HEK293 (cell line): ENCODE measurements at regions not wholly inside any gene's neighbourhood (a gene's known extent, or its start where the extent isn't known, plus 50 kb on each side); places are given as distances from the start of the nearest gene placed in this dataset.

ENCODE experiments used
- CTCF ChIA-PET: fragments of 350-600 bp; formaldehyde crosslinking; extraction: SDS; loops from one replicate; lab custom pipeline; 2021; ENCODE audit warnings: antibody characterized with exemption; lab: Yijun Ruan, JAX
- POLR2A ChIA-PET: fragments of 300-600 bp; formaldehyde crosslinking; extraction: SDS; loops from one replicate; lab custom pipeline; 2020; ENCODE audit warnings: antibody characterized with exemption, inconsistent platforms; lab: Yijun Ruan, JAX
- H3K27ac ChIP-seq: fragments of 200-500 bp; sonication (Bioruptor generic); 2 replicates; pipeline ENCODE4 v1.5.1; 2014; ENCODE audit warnings: low read depth, low read length, control low read depth, inconsistent platforms; ENCODE audit errors: extremely low read depth
- H3K36me3 ChIP-seq, 2 experiments: fragments of 200-500 bp in 1 of 2; sonication (Bioruptor generic) in 1 of 2; 1 replicate in 1 of 2; 2 replicates in 1 of 2; pipeline ENCODE4 v1.5.1; 2014 to 2017; ENCODE audit warnings: inconsistent platforms in 2 of 2, low read length in 2 of 2; ENCODE audit not compliant: control insufficient read depth in 2 of 2, insufficient read depth in 1 of 2
- H3K4me1 ChIP-seq: fragments of 200-500 bp; sonication (Bioruptor generic); 2 replicates; pipeline ENCODE4 v1.5.1; 2014; ENCODE audit warnings: mild to moderate bottlenecking, low read length, inconsistent platforms; ENCODE audit not compliant: control insufficient read depth, insufficient read depth
- H3K4me3 ChIP-seq: 2 replicates; pipeline ENCODE4 v1.5.1; 2011; ENCODE audit warnings: low read depth, mild to moderate bottlenecking, control low read depth, low read length, moderate library complexity
- H3K9me3 ChIP-seq: fragments of 200-500 bp; sonication (Bioruptor generic); 2 replicates; pipeline ENCODE4 v1.5.1; 2014; ENCODE audit warnings: low read depth, low read length, inconsistent platforms; ENCODE audit not compliant: control insufficient read depth, insufficient read depth
- ATF2 ChIP-seq: fragments of 450-650 bp; formaldehyde crosslinking; IDR thresholded peaks from 2 replicates; pipeline ENCODE4 v1.5.1; 2016; ENCODE audit warnings: missing biosample characterization, missing genetic modification characterization, low read depth
- BCL11A ChIP-seq: fragments of 450-650 bp; formaldehyde crosslinking; IDR thresholded peaks from 2 replicates; pipeline ENCODE4 v1.5.1; 2016; ENCODE audit warnings: low read depth, missing biosample characterization, missing genetic modification characterization
- INSM2 ChIP-seq: fragments of 450-650 bp; formaldehyde crosslinking; IDR thresholded peaks from 2 replicates; pipeline ENCODE4 v1.5.1; 2016; ENCODE audit warnings: missing biosample characterization, missing genetic modification characterization
- OSR2 ChIP-seq: fragments of 450-650 bp; formaldehyde crosslinking; IDR thresholded peaks from 2 replicates; pipeline ENCODE4 v1.5.1; 2016; ENCODE audit warnings: missing biosample characterization, missing genetic modification characterization
- OVOL3 ChIP-seq: fragments of 450-650 bp; formaldehyde crosslinking; IDR thresholded peaks from 2 replicates; pipeline ENCODE4 v1.5.1; 2016; ENCODE audit warnings: missing biosample characterization, missing genetic modification characterization
- SP2 ChIP-seq: fragments of 450-650 bp; formaldehyde crosslinking; IDR thresholded peaks from 2 replicates; pipeline ENCODE4 v1.5.1; 2016; ENCODE audit warnings: missing biosample characterization, missing genetic modification characterization
- SP3 ChIP-seq: fragments of 450-650 bp; formaldehyde crosslinking; IDR thresholded peaks from 2 replicates; pipeline ENCODE4 v1.5.1; 2016; ENCODE audit warnings: missing biosample characterization, missing genetic modification characterization
- SP7 ChIP-seq: fragments of 450-650 bp; formaldehyde crosslinking; IDR thresholded peaks from 2 replicates; pipeline ENCODE4 v1.5.1; 2016; ENCODE audit warnings: missing biosample characterization, missing genetic modification characterization
- WT1 ChIP-seq: fragments of 450-650 bp; formaldehyde crosslinking; IDR thresholded peaks from 2 replicates; pipeline ENCODE4 v1.5.1; 2016; ENCODE audit warnings: missing biosample characterization, missing genetic modification characterization
- ZBTB6 ChIP-seq: fragments of 450-650 bp; formaldehyde crosslinking; IDR thresholded peaks from 2 replicates; pipeline ENCODE4 v1.5.1; 2017; ENCODE audit warnings: missing biosample characterization, missing genetic modification characterization
- ZEB2 ChIP-seq: fragments of 450-650 bp; formaldehyde crosslinking; IDR thresholded peaks from 2 replicates; pipeline ENCODE4 v1.5.1; 2016; ENCODE audit warnings: missing biosample characterization, missing genetic modification characterization
- ZNF132 ChIP-seq: fragments of 450-650 bp; formaldehyde crosslinking; IDR thresholded peaks from 2 replicates; pipeline ENCODE4 v1.5.1; 2017; ENCODE audit warnings: missing biosample characterization, missing genetic modification characterization, borderline replicate concordance
- ZNF146 ChIP-seq: fragments of 450-650 bp; formaldehyde crosslinking; IDR thresholded peaks from 2 replicates; pipeline ENCODE4 v1.5.1; 2016; ENCODE audit warnings: missing biosample characterization, missing genetic modification characterization
- ZNF155 ChIP-seq: fragments of 450-650 bp; formaldehyde crosslinking; IDR thresholded peaks from 2 replicates; pipeline ENCODE4 v1.5.1; 2016; ENCODE audit warnings: missing biosample characterization, missing genetic modification characterization
- ZNF157 ChIP-seq: fragments of 450-650 bp; formaldehyde crosslinking; IDR thresholded peaks from 2 replicates; pipeline ENCODE4 v1.5.1; 2016; ENCODE audit warnings: missing biosample characterization, missing genetic modification characterization
- ZNF16 ChIP-seq: fragments of 450-650 bp; formaldehyde crosslinking; IDR thresholded peaks from 2 replicates; pipeline ENCODE4 v1.5.1; 2016; ENCODE audit warnings: low read depth, missing biosample characterization, missing genetic modification characterization
- ZNF311 ChIP-seq: fragments of 450-650 bp; formaldehyde crosslinking; IDR thresholded peaks from 2 replicates; pipeline ENCODE4 v1.5.1; 2017; ENCODE audit warnings: missing biosample characterization, missing genetic modification characterization, borderline replicate concordance
- ZNF354C ChIP-seq: fragments of 450-650 bp; formaldehyde crosslinking; IDR thresholded peaks from 2 replicates; pipeline ENCODE4 v1.5.1; 2016; ENCODE audit warnings: missing biosample characterization, missing genetic modification characterization, low read depth, borderline replicate concordance
- ZNF426 ChIP-seq: fragments of 450-650 bp; formaldehyde crosslinking; IDR thresholded peaks from 2 replicates; pipeline ENCODE4 v1.5.1; 2017; ENCODE audit warnings: missing biosample characterization, missing genetic modification characterization, mild to moderate bottlenecking, inconsistent platforms, moderate library complexity
- ZNF558 ChIP-seq: fragments of 450-650 bp; formaldehyde crosslinking; IDR thresholded peaks from 2 replicates; pipeline ENCODE4 v1.5.1; 2016; ENCODE audit warnings: missing biosample characterization, missing genetic modification characterization
- ZNF658 ChIP-seq: fragments of 450-650 bp; formaldehyde crosslinking; IDR thresholded peaks from 2 replicates; pipeline ENCODE4; 2016; ENCODE audit warnings: missing biosample characterization, missing genetic modification characterization
- ZNF785 ChIP-seq: fragments of 450-650 bp; formaldehyde crosslinking; IDR thresholded peaks from 2 replicates; pipeline ENCODE4 v1.5.1; 2016; ENCODE audit warnings: missing biosample characterization, missing genetic modification characterization
- ZNF837 ChIP-seq: fragments of 450-650 bp; formaldehyde crosslinking; IDR thresholded peaks from 2 replicates; pipeline ENCODE4 v1.5.1; 2016; ENCODE audit warnings: missing biosample characterization, missing genetic modification characterization
- ZNF843 ChIP-seq: fragments of 450-650 bp; formaldehyde crosslinking; IDR thresholded peaks from 2 replicates; pipeline ENCODE4 v1.5.1; 2016; ENCODE audit warnings: missing biosample characterization, missing genetic modification characterization
- ZSCAN23 ChIP-seq: fragments of 450-650 bp; formaldehyde crosslinking; IDR thresholded peaks from 2 replicates; pipeline ENCODE4 v1.5.1; 2016; ENCODE audit warnings: missing biosample characterization, missing genetic modification characterization
- ZXDB ChIP-seq: fragments of 450-650 bp; formaldehyde crosslinking; IDR thresholded peaks from 2 replicates; pipeline ENCODE4 v1.5.1; 2016; ENCODE audit warnings: missing biosample characterization, missing genetic modification characterization

GRCh38 chr2:60297296-60298005 is 256.0 kb downstream of the BCL11A start:
- no peak overlapping the region for H3K27ac ChIP-seq
- no peaks in the 10 kb centered on the region for H3K36me3 ChIP-seq
- H3K4me3 ChIP-seq, result no peak overlapping the region
- H3K4me1 ChIP-seq, result no peaks in the 10 kb centered on the region
- POLR2A ChIA-PET, result no interaction called here
- no peak for TF ChIP-seq ZEB2 (tag by site-specific recombination)
- no peak for TF ChIP-seq ZNF16 (tag by site-specific recombination)
- 0 out of 2 replicates have a peak, but pooled peaks have one; percentile 15 for TF ChIP-seq SP3 (tag by site-specific recombination)
- TF ChIP-seq OSR2, result no peak
- no peak for TF ChIP-seq ZSCAN23 (tag by site-specific recombination)
- no peak for TF ChIP-seq SP7
- no peak for TF ChIP-seq SP2 (tag by site-specific recombination)
- TF ChIP-seq OVOL3, result no peak
- TF ChIP-seq, all 188 proteins: peak for 1
- H3K9me3 ChIP-seq, result no peaks in the 10 kb centered on the region
- CTCF ChIA-PET, result no interaction called here

- Histone ChIP-seq H3K9me3 (no peaks in the 10 kb centered on the region), H3K27ac (no peak overlapping the region), H3K4me1 (no peaks in the 10 kb centered on the region), H3K36me3 (no peaks in the 10 kb centered on the region), H3K4me3 (no peak overlapping the region)
- TF ChIP-seq INSM2 (tag by site-specific recombination) (no peak), WT1 (no peak), ZNF426 (tag by site-specific recombination) (no peak), ZNF354C (tag by site-specific recombination) (no peak), ZNF843 (tag by site-specific recombination) (no peak), ZNF558 (tag by site-specific recombination) (no peak), ZNF311 (tag by site-specific recombination) (no peak), ATF2 (tag by site-specific recombination) (no peak), ZNF155 (tag by site-specific recombination) (no peak), ZNF785 (no peak), ZNF146 (tag by site-specific recombination) (no peak), ZNF157 (tag by site-specific recombination) (no peak), ZXDB (tag by site-specific recombination) (no peak), ZBTB6 (tag by site-specific recombination) (no peak), BCL11A (tag by site-specific recombination) (no peak), ZNF837 (no peak), ZNF658 (no peak), ZNF132 (tag by site-specific recombination) (no peak)
- ChIA-PET POLR2A (no interaction called here), CTCF (interaction anchor here (0.7 to 1.2 kb wide), 2 partner anchors 18 to 269 kb away, joined by 3 to 5 read pairs; no protein-coding TSS in a partner anchor)
Observed at GRCh38 chr2:60296219-60296955, 257.1 kb downstream of the BCL11A start.
